ENCODE measurements at regions not wholly inside any gene's neighbourhood (a gene's known extent, or its start where the extent isn't known, plus 50 kb on each side); places are given as distances from the start of the nearest gene placed in this dataset.

DNA sequence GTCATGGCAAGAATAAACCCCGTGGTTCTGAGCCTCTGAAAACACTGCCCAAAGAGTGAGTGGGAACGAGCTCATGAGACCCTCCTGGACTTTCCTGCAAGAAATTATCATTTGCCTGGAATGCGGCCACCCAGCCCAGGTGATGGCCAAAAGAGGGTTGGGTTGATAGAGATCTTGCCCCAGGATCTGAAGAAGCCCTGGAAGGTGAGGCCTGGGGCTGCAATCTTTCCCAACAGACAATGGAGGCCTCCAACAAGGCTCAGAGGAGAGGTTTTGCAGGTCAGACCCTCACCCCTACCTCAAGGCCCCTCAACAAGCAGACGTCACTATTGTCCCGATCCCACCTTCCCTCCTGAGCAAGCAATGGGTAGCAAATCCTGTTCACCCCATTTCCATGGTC lies 106.0 kb upstream of the SOD1 start:
- Histone ChIP-seq H3K36me3 (no peaks in the 10 kb centered on the region), H3K27me3 (peaks cover 0 to 5% (median 5%) of the 10 kb centered on the region in 4 donors), H3K27ac (no peak overlapping the region), H3K4me1 (no peaks in the 10 kb centered on the region), H3K9me3 (no peaks in the 10 kb centered on the region), H3K4me3 (no peak overlapping the region)
- ATAC-seq, result no peak
- FAIRE-seq, result no peak
- WGBS, 2 donors, result 58 to 66% methylated on average over 5 of the region's 5 CpGs
- no peak for DNase-seq
- intact Hi-C loops (cut with DNase I), result no loop called here
- TF ChIP-seq, protein P1, sequence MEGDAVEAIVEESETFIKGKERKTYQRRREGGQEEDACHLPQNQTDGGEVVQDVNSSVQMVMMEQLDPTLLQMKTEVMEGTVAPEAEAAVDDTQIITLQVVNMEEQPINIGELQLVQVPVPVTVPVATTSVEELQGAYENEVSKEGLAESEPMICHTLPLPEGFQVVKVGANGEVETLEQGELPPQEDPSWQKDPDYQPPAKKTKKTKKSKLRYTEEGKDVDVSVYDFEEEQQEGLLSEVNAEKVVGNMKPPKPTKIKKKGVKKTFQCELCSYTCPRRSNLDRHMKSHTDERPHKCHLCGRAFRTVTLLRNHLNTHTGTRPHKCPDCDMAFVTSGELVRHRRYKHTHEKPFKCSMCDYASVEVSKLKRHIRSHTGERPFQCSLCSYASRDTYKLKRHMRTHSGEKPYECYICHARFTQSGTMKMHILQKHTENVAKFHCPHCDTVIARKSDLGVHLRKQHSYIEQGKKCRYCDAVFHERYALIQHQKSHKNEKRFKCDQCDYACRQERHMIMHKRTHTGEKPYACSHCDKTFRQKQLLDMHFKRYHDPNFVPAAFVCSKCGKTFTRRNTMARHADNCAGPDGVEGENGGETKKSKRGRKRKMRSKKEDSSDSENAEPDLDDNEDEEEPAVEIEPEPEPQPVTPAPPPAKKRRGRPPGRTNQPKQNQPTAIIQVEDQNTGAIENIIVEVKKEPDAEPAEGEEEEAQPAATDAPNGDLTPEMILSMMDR (IDR thresholded peaks at IDR 0.05), result no peak

DNA sequence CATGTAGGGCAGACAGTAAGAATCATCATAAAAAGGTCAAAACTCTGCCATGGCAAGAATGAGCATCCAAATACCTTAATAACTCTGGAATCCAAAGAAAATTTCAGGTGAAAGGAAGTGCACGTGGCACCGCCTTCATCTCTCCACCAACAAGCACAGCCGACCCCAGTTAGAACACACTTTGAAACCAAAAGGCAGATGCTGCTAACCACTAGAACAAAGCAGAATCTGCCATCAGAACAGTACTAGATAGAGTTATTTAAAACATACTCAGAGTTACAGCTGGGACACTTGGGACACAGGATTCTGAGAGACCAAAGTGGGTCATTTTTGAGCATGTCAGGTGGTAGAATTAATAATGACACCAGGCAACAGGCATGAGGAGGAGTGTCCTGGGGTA lies 106.7 kb upstream of the SOD1 start:
- H3K4me3 ChIP-seq, result no peak overlapping the region
- FAIRE-seq (no peak), DNase-seq (no peak), ATAC-seq (no peak)
- peaks cover 0 to 1% (median under 1%) of the 10 kb centered on the region in 4 donors for H3K27me3 ChIP-seq
- TF ChIP-seq, protein P1 (IDR thresholded peaks at IDR 0.05), result no peak
- no peaks in the 10 kb centered on the region for H3K36me3 ChIP-seq
- H3K27ac ChIP-seq, result no peak overlapping the region
- H3K4me1 ChIP-seq, result no peaks in the 10 kb centered on the region
- intact Hi-C loops (cut with DNase I), result no loop called here
- 67 to 85% methylated on average over 3 of the region's 3 CpGs for WGBS, 2 donors
- no peaks in the 10 kb centered on the region for H3K9me3 ChIP-seq

DNA sequence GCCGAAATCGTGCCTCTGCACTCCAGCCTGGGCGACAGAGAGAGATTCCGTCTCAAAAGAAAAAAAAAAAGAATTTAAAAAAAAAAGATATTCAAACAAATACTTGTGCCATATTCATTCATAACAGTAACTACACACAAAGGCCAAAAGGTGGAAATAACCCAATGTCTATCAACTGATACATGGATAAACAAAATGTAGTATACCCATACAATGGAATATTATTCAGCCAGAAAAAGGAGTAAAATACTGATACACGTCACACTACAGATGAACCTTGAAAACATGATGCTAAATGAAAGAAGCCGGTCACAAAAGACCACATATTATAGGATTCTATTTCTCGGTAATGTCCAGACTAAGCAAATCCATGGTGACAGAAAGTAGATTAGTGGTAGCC lies 109.4 kb upstream of the SOD1 start:
- FAIRE-seq (no peak), DNase-seq (no peak), ATAC-seq (no peak)
- Histone ChIP-seq H3K27ac (no peak overlapping the region), H3K9me3 (no peaks in the 10 kb centered on the region), H3K4me3 (no peak overlapping the region), H3K27me3 (no peaks in the 10 kb centered on the region), H3K36me3 (no peaks in the 10 kb centered on the region), H3K4me1 (no peaks in the 10 kb centered on the region)
- intact Hi-C loops (cut with DNase I), result no loop called here
- WGBS, 2 donors, result 76 to 83% methylated on average over 7 of the region's 7 CpGs
- TF ChIP-seq, protein P1 (IDR thresholded peaks at IDR 0.05), result no peak

DNA sequence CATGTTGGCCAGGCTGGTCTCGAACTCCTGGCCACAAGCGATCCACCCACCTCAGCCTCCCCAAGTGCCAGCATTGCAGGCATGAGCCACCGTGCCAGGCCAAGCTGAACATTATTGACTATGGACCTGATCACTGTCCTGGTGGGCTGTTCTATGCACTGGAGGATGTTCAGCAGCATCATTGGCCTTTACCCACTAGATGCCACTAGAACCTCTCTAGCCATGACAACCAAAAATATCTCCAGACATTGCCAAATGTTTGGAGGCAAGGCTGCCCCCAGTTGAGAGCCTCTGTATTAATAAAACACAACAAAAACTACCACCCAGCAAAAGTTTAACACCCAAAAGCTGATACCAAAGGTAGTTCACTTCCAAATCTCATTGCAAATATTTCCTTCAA lies 110.8 kb upstream of the SOD1 start:
- intact Hi-C loops (cut with DNase I), result no loop called here
- TF ChIP-seq, protein P1 (IDR thresholded peaks at IDR 0.05), result no peak
- Histone ChIP-seq H3K4me1 (no peaks in the 10 kb centered on the region), H3K27ac (no peak overlapping the region), H3K4me3 (no peak overlapping the region), H3K9me3 (no peaks in the 10 kb centered on the region), H3K36me3 (no peaks in the 10 kb centered on the region), H3K27me3 (no peaks in the 10 kb centered on the region)
- WGBS, 2 donors, result 89 to 91% methylated on average over 3 of the region's 3 CpGs
- FAIRE-seq (no peak), ATAC-seq (no peak), DNase-seq (no peak)

DNA sequence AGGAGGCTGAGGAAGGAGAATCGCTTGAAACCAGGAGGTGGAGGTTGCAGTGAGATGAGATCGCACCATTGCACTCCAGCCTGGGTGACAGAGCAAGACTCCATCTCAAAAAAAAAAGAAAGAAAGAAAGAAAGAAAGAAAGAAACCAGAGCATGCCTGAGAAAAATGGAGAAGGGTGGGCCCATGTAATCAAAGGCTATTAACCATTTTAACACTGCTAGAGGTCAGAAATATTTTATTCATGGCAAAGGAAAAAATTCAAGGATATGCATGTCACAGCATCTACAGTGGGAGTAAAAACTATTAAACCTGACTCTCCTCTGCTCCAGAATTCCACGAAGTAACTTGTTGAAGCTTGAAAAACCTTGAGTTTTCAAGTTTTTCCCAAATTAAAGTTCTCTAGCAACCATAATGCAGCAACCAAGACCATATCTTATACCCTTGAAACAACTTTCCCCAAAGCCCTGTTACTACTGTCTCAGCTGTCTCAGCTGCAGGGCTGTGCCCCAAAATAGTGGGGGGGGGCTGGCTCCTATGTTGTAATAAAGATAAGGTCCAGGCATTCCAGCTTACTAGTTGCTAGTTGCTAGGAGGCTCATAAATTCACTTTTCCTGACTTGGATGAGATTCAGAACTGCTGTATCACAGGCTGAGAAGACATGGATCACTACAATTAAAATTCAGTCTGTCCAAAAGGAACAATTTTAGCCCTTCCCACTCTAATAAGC lies 112.9 kb upstream of the SOD1 start:
- FAIRE-seq (no peak), DNase-seq (no peak), ATAC-seq (no peak)
- Histone ChIP-seq H3K9me3 (no peaks in the 10 kb centered on the region), H3K4me1 (no peaks in the 10 kb centered on the region), H3K27me3 (no peaks in the 10 kb centered on the region), H3K36me3 (no peaks in the 10 kb centered on the region), H3K4me3 (no peak overlapping the region), H3K27ac (no peak overlapping the region)
- intact Hi-C loops (cut with DNase I), result no loop called here
- WGBS, 2 donors, result 67 to 85% methylated on average over 3 of the region's 3 CpGs
- TF ChIP-seq, protein P1 (IDR thresholded peaks at IDR 0.05), result no peak
